ENCODE measurements at regions not wholly inside any gene's neighbourhood (a gene's known extent, or its start where the extent isn't known, plus 50 kb on each side); places are given as distances from the start of the nearest gene placed in this dataset.
"Not testable (repeated sequence)": the region's sequence is repeated elsewhere in the genome, so short reads cannot be mapped to it uniquely, and the experiment has no call there.

- DNase-seq = not testable (repeated sequence)
Observed at GRCh38 chr1:239106689-239107088, 279.7 kb upstream of the CHRM3 start.

- no peak for DNase-seq
Observed at GRCh38 chr1:239098400-239099037, 287.8 kb upstream of the CHRM3 start.

GRCh38 chr1:239091537-239091936 is 294.8 kb upstream of the CHRM3 start:
- no peak for DNase-seq

GRCh38 chr1:239084459-239085080 is 301.8 kb upstream of the CHRM3 start:
- DNase-seq = no peak

- DNase-seq = not testable (repeated sequence)
Observed at GRCh38 chr1:239081947-239082346, 304.4 kb upstream of the CHRM3 start.

GRCh38 chr1:239067480-239067879 is 318.9 kb upstream of the CHRM3 start:
- DNase-seq = no peak

DNA sequence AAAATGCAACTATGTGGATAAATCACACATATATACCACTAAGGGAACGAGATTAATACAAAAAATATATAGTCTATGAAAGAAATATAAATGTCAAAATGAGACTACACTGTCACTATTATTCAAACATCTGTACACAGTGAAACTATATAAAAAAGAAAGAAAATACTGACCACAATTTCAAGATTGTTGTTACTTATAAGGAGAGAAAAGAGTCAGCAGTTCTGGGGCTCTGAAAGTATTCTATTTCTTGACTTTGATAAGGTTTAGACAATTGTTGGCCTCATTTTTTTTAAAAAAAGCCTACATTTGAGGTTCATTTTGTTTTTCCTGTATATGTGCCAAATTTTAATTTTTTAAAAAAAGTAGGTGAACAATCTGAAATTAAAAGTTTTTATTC is 319.3 kb upstream of the CHRM3 start:
- DNase-seq = no peak

GRCh38 chr1:239061770-239062169 is 324.6 kb upstream of the CHRM3 start:
- no peak for DNase-seq

DNA sequence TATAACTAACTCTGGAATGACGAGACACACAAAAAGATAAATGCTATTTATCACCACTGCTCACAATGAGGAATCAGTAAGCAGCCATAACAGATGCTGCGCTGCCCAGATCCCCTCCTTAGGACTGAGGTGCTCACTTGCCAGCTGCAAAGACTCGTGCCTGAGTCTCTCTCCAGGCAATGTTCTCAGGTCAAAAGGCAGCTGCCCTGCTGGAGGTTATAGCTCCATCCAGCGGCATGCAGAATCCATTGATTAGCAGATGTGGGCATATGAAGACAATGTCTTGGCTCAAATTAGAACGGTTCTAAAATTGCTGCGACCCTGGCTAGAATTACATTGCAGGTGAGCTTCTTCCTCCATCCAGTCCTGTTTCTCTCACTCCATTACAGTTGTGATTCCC is 328.2 kb upstream of the CHRM3 start:
- DNase-seq = no peak

- no peak for DNase-seq
Observed at GRCh38 chr1:239056940-239057339, 329.4 kb upstream of the CHRM3 start.

- DNase-seq = no peak
Observed at GRCh38 chr1:239053279-239053678, 333.1 kb upstream of the CHRM3 start.

GRCh38 chr1:239049571-239049970 is 336.8 kb upstream of the CHRM3 start:
- no peak for DNase-seq

GRCh38 chr1:239044829-239045228 is 341.5 kb upstream of the CHRM3 start:
- DNase-seq = no peak

DNA sequence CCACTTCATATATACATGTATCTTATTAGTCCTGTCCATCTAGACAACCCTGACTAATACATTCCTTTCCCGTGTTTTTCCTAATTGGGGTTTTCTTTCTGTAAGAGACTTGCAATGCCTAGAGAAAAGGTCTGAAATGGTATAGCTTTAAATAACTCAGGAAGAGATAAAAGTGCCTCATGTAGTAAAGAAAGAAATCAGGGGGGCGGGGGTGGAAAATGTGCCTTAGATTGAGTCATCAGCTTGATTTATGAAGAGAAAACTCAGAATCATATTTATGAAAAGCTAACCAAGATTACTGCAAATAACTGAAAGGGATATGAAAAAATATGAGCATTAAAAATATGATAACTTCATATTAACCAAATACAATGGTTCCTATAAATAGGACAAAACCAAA is 345.8 kb upstream of the CHRM3 start:
- no peak for DNase-seq

- no peak for DNase-seq
Observed at GRCh38 chr1:239031310-239031709, 355.1 kb upstream of the CHRM3 start.

GRCh38 chr1:239025997-239026694 is 360.2 kb upstream of the CHRM3 start:
- DNase-seq = no peak

GRCh38 chr1:239025223-239025622 is 361.1 kb upstream of the CHRM3 start:
- no peak for DNase-seq

- DNase-seq = no peak
Observed at GRCh38 chr1:239023732-239024360, 362.5 kb upstream of the CHRM3 start.

DNA sequence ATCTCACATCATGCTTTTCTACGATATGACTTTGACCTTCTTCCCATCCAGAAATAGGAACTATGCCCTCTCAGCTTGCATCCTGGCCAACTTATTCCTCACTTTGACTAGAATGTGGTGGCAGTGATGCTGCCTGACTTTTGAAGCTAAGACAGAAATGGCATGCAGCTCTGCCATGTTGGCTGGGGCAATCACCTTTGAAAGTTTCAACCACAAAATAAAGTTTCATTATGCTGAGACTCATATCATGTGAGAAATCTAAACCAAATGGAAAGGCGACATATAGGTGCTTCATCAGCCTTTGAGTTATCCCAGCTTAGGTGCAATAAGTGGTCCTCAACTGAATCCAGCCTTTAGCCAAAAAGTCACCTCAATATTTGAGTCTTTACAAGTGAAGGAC is 370.0 kb upstream of the CHRM3 start:
- no peak for DNase-seq

- no peak for DNase-seq
Observed at GRCh38 chr1:239011382-239011781, 375.0 kb upstream of the CHRM3 start.

GRCh38 chr1:239008568-239008967 is 377.8 kb upstream of the CHRM3 start:
- no peak for DNase-seq

DNA sequence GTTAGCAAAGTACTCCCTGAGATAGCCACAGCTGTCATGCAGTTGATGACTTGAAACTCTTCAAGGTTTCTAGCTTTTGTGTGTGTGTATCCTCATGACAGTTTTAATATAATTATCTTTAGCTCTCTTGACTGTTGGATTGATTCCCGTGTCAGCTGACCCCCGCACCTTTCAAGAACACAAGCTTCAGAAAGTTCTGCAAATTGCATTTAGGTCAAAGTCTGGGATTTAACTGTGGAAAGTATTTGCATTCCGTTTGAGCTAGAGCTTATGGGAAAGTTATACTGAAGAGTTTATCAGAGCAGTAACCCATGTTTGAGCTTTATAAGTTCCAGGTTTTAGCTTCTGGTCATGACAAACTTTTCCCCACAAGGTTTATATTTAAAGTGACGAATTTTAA is 380.1 kb upstream of the CHRM3 start:
- no peak for DNase-seq

GRCh38 chr1:238999944-239000343 is 386.4 kb upstream of the CHRM3 start:
- DNase-seq = no peak

DNA sequence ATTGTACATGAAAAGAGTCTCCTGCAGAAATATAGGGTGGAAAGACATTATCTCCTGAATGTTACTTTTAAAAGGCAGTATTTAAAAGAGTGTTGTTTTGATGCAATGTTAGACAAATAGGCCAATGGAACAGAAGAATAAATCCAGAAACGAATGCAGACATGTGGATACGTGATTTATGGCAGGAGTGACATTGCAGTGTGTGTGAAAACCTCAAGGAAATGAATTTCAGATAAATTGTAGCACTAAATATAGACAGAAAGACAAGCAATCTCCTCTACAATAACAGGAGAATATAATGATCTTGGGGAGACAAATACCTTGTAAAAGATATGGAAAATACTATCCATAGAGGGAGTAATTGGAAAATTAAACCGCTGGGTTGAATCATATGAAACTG is 387.8 kb upstream of the CHRM3 start:
- no peak for DNase-seq
